DOHH2 (cell line): ENCODE measurements at regions not wholly inside any gene's neighbourhood (a gene's known extent, or its start where the extent isn't known, plus 50 kb on each side); places are given as distances from the start of the nearest gene placed in this dataset.

Experiments
- H3F3A ChIP-seq: fragments of 200-600 bp; sonication (generic), shearing (Covaris generic); 2 replicates; pipeline ENCODE4 v1.6.0; 2016; ENCODE audit warnings: antibody characterized with exemption, mild to moderate bottlenecking; ENCODE audit not compliant: control insufficient read depth, insufficient read depth
- H3K27ac ChIP-seq: fragments of 200-600 bp; sonication (generic); 2 replicates; pipeline ENCODE4 v1.5.1; 2014; ENCODE audit warnings: low read depth, mild to moderate bottlenecking, low read length, moderate library complexity
- H3K27me3 ChIP-seq: fragments of 200-600 bp; sonication (generic); 2 replicates; pipeline ENCODE4 v1.6.1; 2014; ENCODE audit warnings: mild to moderate bottlenecking, low read length, mixed read lengths; ENCODE audit not compliant: control insufficient read depth
- H3K36me3 ChIP-seq: fragments of 200-600 bp; sonication (generic); 2 replicates; pipeline ENCODE4 v1.6.1; 2014; ENCODE audit warnings: mild to moderate bottlenecking, low read length, moderate library complexity, mixed read lengths; ENCODE audit not compliant: control insufficient read depth
- H3K4me1 ChIP-seq: fragments of 200-600 bp; sonication (generic); 2 replicates; pipeline ENCODE4 v1.6.1; 2014; ENCODE audit warnings: mild to moderate bottlenecking, low read length, mixed read lengths; ENCODE audit not compliant: control insufficient read depth
- H3K4me2 ChIP-seq: fragments of 200-600 bp; sonication (generic); 2 replicates; pipeline ENCODE4 v1.6.0; 2014; ENCODE audit warnings: mild to moderate bottlenecking, low read length, moderate library complexity
- H3K4me3 ChIP-seq: fragments of 200-600 bp; sonication (generic); 2 replicates; pipeline ENCODE4 v1.5.1; 2014; ENCODE audit warnings: mild to moderate bottlenecking, low read length, mixed read lengths
- H3K79me2 ChIP-seq: fragments of 200-600 bp; sonication (generic); 2 replicates; pipeline ENCODE4 v1.6.1; 2014; ENCODE audit warnings: mild to moderate bottlenecking, low read length, mixed read lengths; ENCODE audit not compliant: control insufficient read depth
- H3K9me2 ChIP-seq: fragments of 200-600 bp; sonication (generic); replicated peaks from 2 replicates; pipeline ENCODE4 v1.6.1; 2014; ENCODE audit warnings: mild to moderate bottlenecking, low read length, mixed read lengths; ENCODE audit not compliant: control insufficient read depth
- H3K9me3 ChIP-seq: fragments of 200-600 bp; sonication (generic); 2 replicates; pipeline ENCODE4 v1.6.1; 2014; ENCODE audit warnings: antibody characterized with exemption, low read length, mixed read lengths; ENCODE audit not compliant: control insufficient read depth, insufficient read depth
- H4K20me1 ChIP-seq: fragments of 200-600 bp; sonication (generic); 2 replicates; pipeline ENCODE4 v1.6.0; 2014; ENCODE audit warnings: low read depth, mild to moderate bottlenecking, antibody characterized with exemption, low read length, moderate library complexity; ENCODE audit not compliant: control insufficient read depth, insufficient read depth
- CTCF ChIP-seq: fragments of 200-600 bp; sonication (generic); IDR thresholded peaks from one replicate; pipeline ENCODE4 v1.5.1; 2014; ENCODE audit warnings: antibody characterized with exemption, mild to moderate bottlenecking, low read depth, low read length; ENCODE audit not compliant: poor library complexity, severe bottlenecking
- EZH2phosphoT487 ChIP-seq: fragments of 200-600 bp; sonication (generic); IDR thresholded peaks from 2 replicates; pipeline ENCODE4 v1.6.1; 2017; ENCODE audit warnings: borderline replicate concordance, mild to moderate bottlenecking, antibody characterized with exemption, low read length, moderate library complexity, mixed read lengths

- Histone ChIP-seq H3K27me3 (no peaks in the 10 kb centered on the region), H3K4me1 (peaks cover 24% of the 10 kb centered on the region), H3K4me2 (no peak overlapping the region), H3F3A (no peaks in the 10 kb centered on the region; the same call in 1 of the 2 replicates), H3K9me2 (no peaks in the 10 kb centered on the region), H3K79me2 (no peaks in the 10 kb centered on the region), H4K20me1 (no peaks in the 10 kb centered on the region), H3K27ac (no peak overlapping the region), H3K9me3 (no peaks in the 10 kb centered on the region; the same call in 1 of the 2 replicates), H3K4me3 (no peak overlapping the region), H3K36me3 (no peaks in the 10 kb centered on the region; the same call in 1 of the 2 replicates)
- TF ChIP-seq CTCF = no peak
- no peak for TF ChIP-seq EZH2phosphoT487
Observed at GRCh38 chr4:175071123-175071522, 153.0 kb downstream of the ADAM29 start.

GRCh38 chr4:175087145-175087544 lies 169.0 kb downstream of the ADAM29 start:
- Histone ChIP-seq H3K27me3 (no peaks in the 10 kb centered on the region), H3K79me2 (no peaks in the 10 kb centered on the region), H3K9me2 (no peaks in the 10 kb centered on the region), H3K4me2 (no peak overlapping the region), H3K4me3 (no peak overlapping the region), H3F3A (no peaks in the 10 kb centered on the region), H3K9me3 (no peaks in the 10 kb centered on the region; the same call in 1 of the 2 replicates), H3K36me3 (no peaks in the 10 kb centered on the region), H3K4me1 (no peaks in the 10 kb centered on the region), H4K20me1 (no peaks in the 10 kb centered on the region), H3K27ac (no peak overlapping the region)
- no peak for TF ChIP-seq CTCF
- TF ChIP-seq EZH2phosphoT487 = no peak

GRCh38 chr4:175090116-175090515 lies 172.0 kb downstream of the ADAM29 start:
- no peaks in the 10 kb centered on the region for H3K4me1 ChIP-seq
- no peaks in the 10 kb centered on the region for H3K79me2 ChIP-seq
- TF ChIP-seq EZH2phosphoT487 (no peak), CTCF (no peak)

More at GRCh38 chr4:175090116-175090515, 172.0 kb downstream of the ADAM29 start:
- Histone ChIP-seq H3K27ac (no peak overlapping the region), H3K9me2 (no peaks in the 10 kb centered on the region), H3F3A (no peaks in the 10 kb centered on the region), H3K27me3 (no peaks in the 10 kb centered on the region), H3K36me3 (no peaks in the 10 kb centered on the region), H3K4me3 (no peak overlapping the region), H3K9me3 (no peaks in the 10 kb centered on the region; the same call in 1 of the 2 replicates), H3K4me2 (no peak overlapping the region), H4K20me1 (no peaks in the 10 kb centered on the region)
